ENCODE measurements at regions not wholly inside any gene's neighbourhood (a gene's known extent, or its start where the extent isn't known, plus 50 kb on each side); places are given as distances from the start of the nearest gene placed in this dataset.

DNA sequence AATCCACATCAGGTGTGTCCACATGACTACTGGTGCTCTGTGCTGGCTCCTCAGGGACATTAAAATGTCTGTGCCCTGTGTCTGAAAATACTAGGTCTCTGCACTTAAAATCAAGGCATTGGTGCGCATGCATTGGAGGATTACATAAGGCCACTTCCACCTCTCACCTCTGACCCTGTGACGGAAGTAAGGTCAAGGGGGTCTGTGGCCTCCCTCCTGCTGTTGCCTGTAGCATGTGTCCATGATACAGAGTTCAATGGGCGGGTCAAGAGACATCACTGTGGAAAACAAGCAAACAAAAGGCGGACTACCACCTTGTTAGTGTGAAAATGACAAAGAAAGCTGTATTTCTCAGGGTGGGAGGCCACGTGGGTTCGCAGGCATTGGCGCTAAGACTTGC, 208.6 kb upstream of the PWP1 start:
- CTCF ChIA-PET (ENCODE audit: partially characterized antibody) = no interaction called here
- Mint-ChIP-seq H3K4me1 (peaks cover 14 to 65% (median 36%) of the 10 kb centered on the region in 4 donors), H3K27me3 (no peaks in the 10 kb centered on the region)

DNA sequence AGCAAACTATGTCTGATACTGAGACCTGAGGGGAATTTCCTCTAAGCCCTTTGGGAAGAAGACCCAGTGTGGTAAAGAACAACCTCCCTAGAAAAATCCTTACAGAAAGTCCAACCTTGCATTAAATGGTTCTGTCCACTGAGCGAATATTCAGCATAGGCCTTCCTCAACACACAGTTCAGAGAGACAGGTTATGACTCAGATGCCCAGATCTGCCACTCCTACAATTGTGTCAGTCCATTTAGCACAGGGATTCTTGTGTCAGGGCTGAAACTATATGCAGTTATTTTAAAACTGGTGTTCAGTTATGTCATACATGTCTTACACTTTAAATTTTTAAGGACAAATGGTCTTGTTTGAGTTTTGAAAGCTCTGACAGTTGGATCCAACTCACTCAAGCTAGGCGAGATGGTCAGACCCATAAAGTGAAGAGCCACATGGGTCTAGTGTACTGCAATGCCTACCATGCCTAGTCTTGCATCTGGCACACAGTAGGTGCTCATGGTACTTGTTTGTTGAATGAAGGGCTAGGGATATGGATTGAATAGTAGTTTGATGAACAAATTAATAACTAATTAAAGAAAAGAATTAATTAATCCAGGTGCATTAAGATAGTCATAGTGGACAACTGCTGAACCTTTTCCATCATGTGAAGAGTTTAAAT, 207.5 kb upstream of the PWP1 start:
- no peaks in the 10 kb centered on the region for H3K27me3 Mint-ChIP-seq
- H3K27ac ChIP-seq (ENCODE audit: low read depth, low read length) = no peak overlapping the region
- CTCF ChIA-PET (ENCODE audit: partially characterized antibody) = no interaction called here

More for the DNA sequence above, 208.6 kb upstream of the PWP1 start:
- no peak overlapping the region for H3K4me3 Mint-ChIP-seq
- no peak overlapping the region for H3K27ac Mint-ChIP-seq
- Histone ChIP-seq H3K4me3 (ENCODE audit: low read length in 2 of 2) (no peak overlapping the region), H3K27ac (ENCODE audit: low read depth, low read length) (no peak overlapping the region), H3K4me1 (ENCODE audit: insufficient read depth, low read length) (peaks cover 21% of the 10 kb centered on the region), H3K27me3 (ENCODE audit: insufficient read depth, low read length) (no peaks in the 10 kb centered on the region), H3K9me3 (ENCODE audit: control insufficient read depth in 1 of 2, low read length in 2 of 2) (no peaks in the 10 kb centered on the region), H3K36me3 (ENCODE audit: insufficient read depth, low read length) (no peaks in the 10 kb centered on the region)
- H3K36me3 Mint-ChIP-seq = no peaks in the 10 kb centered on the region
- no peak for DNase-seq
- no peaks in the 10 kb centered on the region for H3K9me3 Mint-ChIP-seq
- intact Hi-C loops (cut with micrococcal nuclease) = no loop called here
- POLR2A ChIA-PET (ENCODE audit: partially characterized antibody) = no interaction called here

GRCh38 chr12:107478881-107479280, 206.7 kb upstream of the PWP1 start:
- Histone ChIP-seq H3K4me1 (ENCODE audit: insufficient read depth, low read length) (peaks cover 21% of the 10 kb centered on the region), H3K36me3 (ENCODE audit: insufficient read depth, low read length) (no peaks in the 10 kb centered on the region), H3K27ac (ENCODE audit: low read depth, low read length) (no peak overlapping the region), H3K9me3 (ENCODE audit: control insufficient read depth in 1 of 2, low read length in 2 of 2) (no peaks in the 10 kb centered on the region), H3K4me3 (ENCODE audit: low read length in 2 of 2) (no peak overlapping the region), H3K27me3 (ENCODE audit: insufficient read depth, low read length) (no peaks in the 10 kb centered on the region)
- Mint-ChIP-seq H3K27ac (peak overlapping the region in 1 of 7 donors; percentile 5), H3K9me3 (no peaks in the 10 kb centered on the region), H3K27me3 (no peaks in the 10 kb centered on the region), H3K4me3 (no peak overlapping the region), H3K4me1 (peaks cover 13 to 67% (median 34%) of the 10 kb centered on the region in 4 donors), H3K36me3 (no peaks in the 10 kb centered on the region)
- DNase-seq = no peak
- ChIA-PET POLR2A (ENCODE audit: partially characterized antibody) (no interaction called here), CTCF (ENCODE audit: partially characterized antibody) (no interaction called here)
- intact Hi-C loops (cut with micrococcal nuclease) = no loop called here

More for the DNA sequence above, 207.5 kb upstream of the PWP1 start:
- Histone ChIP-seq H3K4me3 (ENCODE audit: low read length in 2 of 2) (no peak overlapping the region), H3K27me3 (ENCODE audit: insufficient read depth, low read length) (no peaks in the 10 kb centered on the region), H3K4me1 (ENCODE audit: insufficient read depth, low read length) (peaks cover 21% of the 10 kb centered on the region), H3K36me3 (ENCODE audit: insufficient read depth, low read length) (no peaks in the 10 kb centered on the region), H3K9me3 (ENCODE audit: control insufficient read depth in 1 of 2, low read length in 2 of 2) (no peaks in the 10 kb centered on the region)
- Mint-ChIP-seq H3K36me3 (no peaks in the 10 kb centered on the region), H3K27ac (no peak overlapping the region), H3K9me3 (no peaks in the 10 kb centered on the region), H3K4me1 (peaks cover 14 to 67% (median 37%) of the 10 kb centered on the region in 4 donors), H3K4me3 (no peak overlapping the region)
- intact Hi-C loops (cut with micrococcal nuclease) = no loop called here
- no peak for DNase-seq
- POLR2A ChIA-PET (ENCODE audit: partially characterized antibody) = no interaction called here

DNA sequence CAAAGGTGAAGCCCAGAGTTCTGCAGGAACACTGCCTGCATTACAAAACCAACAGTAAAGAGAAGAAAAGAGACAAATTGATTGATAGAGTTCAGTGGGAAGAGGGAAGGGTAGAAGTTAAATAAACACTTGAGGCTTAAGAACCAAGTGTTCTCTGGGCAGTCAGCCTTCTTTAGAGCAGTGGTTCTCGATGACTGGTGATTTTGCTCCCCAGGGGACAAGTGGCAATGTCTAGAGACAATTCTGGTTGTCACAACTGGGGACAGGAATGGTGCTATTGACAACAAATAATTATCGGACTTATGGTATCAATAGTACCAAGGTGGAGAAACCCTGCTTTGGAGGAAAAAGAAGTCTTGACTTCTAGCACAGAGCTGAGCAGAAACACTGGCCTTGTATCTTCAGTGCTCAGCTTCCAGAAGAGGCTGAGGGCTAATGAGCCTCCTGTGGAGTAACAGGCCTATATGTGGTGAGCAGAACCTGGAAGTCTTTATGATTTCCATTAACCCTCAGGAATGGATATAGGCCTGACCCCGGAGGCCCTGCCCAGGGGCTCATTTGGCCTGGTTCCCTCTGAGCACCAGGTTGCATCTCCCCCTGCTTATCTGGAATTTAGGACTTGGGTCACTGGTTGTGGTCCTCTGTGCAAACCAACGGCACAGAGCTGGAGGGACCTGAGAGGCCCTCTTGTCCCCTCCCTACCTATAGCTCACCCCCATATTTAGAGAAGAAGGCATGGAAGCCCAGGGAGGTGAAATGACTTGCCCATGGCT, 204.6 kb upstream of the PWP1 start:
- ChIA-PET POLR2A (ENCODE audit: partially characterized antibody) (no interaction called here), CTCF (ENCODE audit: partially characterized antibody) (no interaction called here)
- Histone ChIP-seq H3K27ac (ENCODE audit: low read depth, low read length) (no peak overlapping the region), H3K9me3 (ENCODE audit: control insufficient read depth in 1 of 2, low read length in 2 of 2) (no peaks in the 10 kb centered on the region), H3K36me3 (ENCODE audit: insufficient read depth, low read length) (no peaks in the 10 kb centered on the region), H3K4me1 (ENCODE audit: insufficient read depth, low read length) (peaks cover 4% of the 10 kb centered on the region), H3K4me3 (ENCODE audit: low read length in 2 of 2) (no peak overlapping the region), H3K27me3 (ENCODE audit: insufficient read depth, low read length) (no peaks in the 10 kb centered on the region)
- Mint-ChIP-seq H3K4me3 (no peak overlapping the region), H3K36me3 (no peaks in the 10 kb centered on the region), H3K27ac (peak overlapping the region in 1 of 7 donors; percentile 54), H3K27me3 (no peaks in the 10 kb centered on the region), H3K9me3 (no peaks in the 10 kb centered on the region), H3K4me1 (peaks cover 9 to 67% (median 34%) of the 10 kb centered on the region in 4 donors)
- intact Hi-C loops (cut with micrococcal nuclease) = no loop called here
- no peak for DNase-seq

GRCh38 chr12:107484230-107484629, 201.4 kb upstream of the PWP1 start:
- ChIA-PET POLR2A (ENCODE audit: partially characterized antibody) (no interaction called here), CTCF (ENCODE audit: partially characterized antibody) (no interaction called here)
- no peak overlapping the region for H3K27ac ChIP-seq (ENCODE audit: low read depth, low read length)
- Mint-ChIP-seq H3K9me3 (no peaks in the 10 kb centered on the region), H3K27me3 (no peaks in the 10 kb centered on the region), H3K4me3 (no peak overlapping the region), H3K36me3 (no peaks in the 10 kb centered on the region), H3K4me1 (peaks cover 14 to 67% (median 40%) of the 10 kb centered on the region in 4 donors), H3K27ac (peak overlapping the region in 3 of 7 donors; percentile 20 to 74 (median 25))
- DNase-seq = no peak
- intact Hi-C loops (cut with micrococcal nuclease) = no loop called here
- peaks cover 20% of the 10 kb centered on the region for H3K4me1 ChIP-seq (ENCODE audit: insufficient read depth, low read length)
- H3K36me3 ChIP-seq (ENCODE audit: insufficient read depth, low read length) = no peaks in the 10 kb centered on the region
- H3K27me3 ChIP-seq (ENCODE audit: insufficient read depth, low read length) = no peaks in the 10 kb centered on the region
- H3K4me3 ChIP-seq (ENCODE audit: low read length in 2 of 2) = no peak overlapping the region
- H3K9me3 ChIP-seq (ENCODE audit: control insufficient read depth in 1 of 2, low read length in 2 of 2) = no peaks in the 10 kb centered on the region

DNA sequence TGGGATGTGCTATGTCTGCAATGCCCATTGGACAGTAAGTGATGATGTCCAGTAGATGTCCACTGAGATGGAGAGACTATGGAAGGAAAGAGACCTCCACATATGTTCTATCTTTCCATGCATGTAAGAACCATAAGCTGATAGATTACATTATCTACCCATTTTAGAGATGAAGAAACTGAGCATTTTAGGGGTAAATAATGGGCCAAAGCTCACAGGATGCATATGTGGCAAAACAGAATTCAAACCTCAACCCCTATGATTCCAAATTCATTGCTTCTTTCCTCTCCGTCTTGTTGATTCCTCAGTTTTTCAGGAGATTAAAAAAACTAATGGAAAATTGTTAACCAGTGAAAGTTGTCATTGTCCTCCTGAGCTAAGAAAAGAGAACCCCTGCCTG, 200.7 kb upstream of the PWP1 start:
- Histone ChIP-seq H3K9me3 (ENCODE audit: control insufficient read depth in 1 of 2, low read length in 2 of 2) (no peaks in the 10 kb centered on the region), H3K4me3 (ENCODE audit: low read length in 2 of 2) (no peak overlapping the region), H3K36me3 (ENCODE audit: insufficient read depth, low read length) (no peaks in the 10 kb centered on the region), H3K27me3 (ENCODE audit: insufficient read depth, low read length) (no peaks in the 10 kb centered on the region), H3K27ac (ENCODE audit: low read depth, low read length) (no peak overlapping the region), H3K4me1 (ENCODE audit: insufficient read depth, low read length) (peaks cover 20% of the 10 kb centered on the region)
- H3K36me3 Mint-ChIP-seq = no peaks in the 10 kb centered on the region
- no peak for DNase-seq
- H3K4me3 Mint-ChIP-seq = no peak overlapping the region
- H3K9me3 Mint-ChIP-seq = no peaks in the 10 kb centered on the region
- intact Hi-C loops (cut with micrococcal nuclease) = no loop called here
- H3K4me1 Mint-ChIP-seq = peaks cover 11 to 60% (median 36%) of the 10 kb centered on the region in 4 donors
- POLR2A ChIA-PET (ENCODE audit: partially characterized antibody) = no interaction called here
- H3K27me3 Mint-ChIP-seq = no peaks in the 10 kb centered on the region
- CTCF ChIA-PET (ENCODE audit: partially characterized antibody) = no interaction called here
- peak overlapping the region in 2 of 7 donors; percentile 0 to 8 for H3K27ac Mint-ChIP-seq

DNA sequence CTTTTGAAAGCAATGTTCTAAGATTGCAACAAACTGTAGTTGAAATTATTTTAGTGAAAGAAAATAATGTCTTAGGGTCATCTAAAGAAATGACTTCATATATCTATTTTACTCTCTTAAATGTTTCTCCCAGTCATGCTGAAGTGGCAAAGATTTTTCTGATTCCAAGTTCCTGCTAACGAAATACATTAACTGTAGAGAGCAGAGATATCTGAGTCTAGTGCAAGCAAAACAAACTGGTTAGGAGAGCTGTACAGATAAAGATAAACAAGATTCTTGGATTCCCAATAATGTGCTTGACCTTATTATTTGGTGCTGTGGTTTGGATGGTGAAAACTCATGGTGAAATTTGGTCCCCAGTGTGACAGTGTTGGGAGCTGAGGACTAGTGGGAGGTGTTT, 199.9 kb upstream of the PWP1 start:
- H3K27me3 Mint-ChIP-seq = no peaks in the 10 kb centered on the region
- ChIA-PET POLR2A (ENCODE audit: partially characterized antibody) (no interaction called here), CTCF (ENCODE audit: partially characterized antibody) (no interaction called here)
- H3K4me3 Mint-ChIP-seq = peak overlapping the region in 1 of 8 donors; percentile 14
- Histone ChIP-seq H3K4me1 (ENCODE audit: insufficient read depth, low read length) (peaks cover 20% of the 10 kb centered on the region), H3K4me3 (ENCODE audit: low read length in 2 of 2) (no peak overlapping the region), H3K36me3 (ENCODE audit: insufficient read depth, low read length) (no peaks in the 10 kb centered on the region), H3K9me3 (ENCODE audit: control insufficient read depth in 1 of 2, low read length in 2 of 2) (no peaks in the 10 kb centered on the region), H3K27ac (ENCODE audit: low read depth, low read length) (no peak overlapping the region), H3K27me3 (ENCODE audit: insufficient read depth, low read length) (no peaks in the 10 kb centered on the region)
- peak overlapping the region in 1 of 7 donors; percentile 0 for H3K27ac Mint-ChIP-seq
- no peaks in the 10 kb centered on the region for H3K36me3 Mint-ChIP-seq
- H3K9me3 Mint-ChIP-seq = no peaks in the 10 kb centered on the region
- intact Hi-C loops (cut with micrococcal nuclease) = no loop called here
- no peak for DNase-seq
- H3K4me1 Mint-ChIP-seq = peaks cover 11 to 60% (median 33%) of the 10 kb centered on the region in 4 donors
